ENCODE measurements at regions not wholly inside any gene's neighbourhood (a gene's known extent, or its start where the extent isn't known, plus 50 kb on each side); places are given as distances from the start of the nearest gene placed in this dataset.

DNA sequence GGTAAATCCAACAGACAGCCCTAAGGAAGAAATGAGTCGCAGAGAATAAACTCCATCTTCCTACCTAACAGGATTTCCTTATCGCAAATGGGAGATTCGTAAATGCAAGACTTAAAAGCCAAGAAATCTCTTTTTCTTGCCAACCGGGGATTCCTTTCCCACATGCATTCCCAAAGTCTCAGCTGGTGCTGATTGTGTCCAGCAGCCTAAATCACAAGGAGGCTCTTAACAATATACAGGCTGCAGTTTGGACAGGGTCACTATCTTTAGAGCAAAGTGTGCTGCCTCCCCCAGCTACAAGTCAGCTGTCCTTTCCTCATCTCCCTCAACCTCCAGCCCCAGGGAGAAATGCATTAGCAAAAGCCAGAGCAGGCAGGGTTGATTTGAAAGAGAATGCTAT is 189.8 kb upstream of the PLXNA2 start (continued):
- TF ChIP-seq, protein P1, sequence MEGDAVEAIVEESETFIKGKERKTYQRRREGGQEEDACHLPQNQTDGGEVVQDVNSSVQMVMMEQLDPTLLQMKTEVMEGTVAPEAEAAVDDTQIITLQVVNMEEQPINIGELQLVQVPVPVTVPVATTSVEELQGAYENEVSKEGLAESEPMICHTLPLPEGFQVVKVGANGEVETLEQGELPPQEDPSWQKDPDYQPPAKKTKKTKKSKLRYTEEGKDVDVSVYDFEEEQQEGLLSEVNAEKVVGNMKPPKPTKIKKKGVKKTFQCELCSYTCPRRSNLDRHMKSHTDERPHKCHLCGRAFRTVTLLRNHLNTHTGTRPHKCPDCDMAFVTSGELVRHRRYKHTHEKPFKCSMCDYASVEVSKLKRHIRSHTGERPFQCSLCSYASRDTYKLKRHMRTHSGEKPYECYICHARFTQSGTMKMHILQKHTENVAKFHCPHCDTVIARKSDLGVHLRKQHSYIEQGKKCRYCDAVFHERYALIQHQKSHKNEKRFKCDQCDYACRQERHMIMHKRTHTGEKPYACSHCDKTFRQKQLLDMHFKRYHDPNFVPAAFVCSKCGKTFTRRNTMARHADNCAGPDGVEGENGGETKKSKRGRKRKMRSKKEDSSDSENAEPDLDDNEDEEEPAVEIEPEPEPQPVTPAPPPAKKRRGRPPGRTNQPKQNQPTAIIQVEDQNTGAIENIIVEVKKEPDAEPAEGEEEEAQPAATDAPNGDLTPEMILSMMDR (conservative IDR thresholded peaks at IDR 0.05; ENCODE audit: low read depth in 2 of 2), result no peak
- no peak for TF ChIP-seq NANOG (IDR thresholded peaks at IDR 0.05; ENCODE audit: borderline replicate concordance)

DNA sequence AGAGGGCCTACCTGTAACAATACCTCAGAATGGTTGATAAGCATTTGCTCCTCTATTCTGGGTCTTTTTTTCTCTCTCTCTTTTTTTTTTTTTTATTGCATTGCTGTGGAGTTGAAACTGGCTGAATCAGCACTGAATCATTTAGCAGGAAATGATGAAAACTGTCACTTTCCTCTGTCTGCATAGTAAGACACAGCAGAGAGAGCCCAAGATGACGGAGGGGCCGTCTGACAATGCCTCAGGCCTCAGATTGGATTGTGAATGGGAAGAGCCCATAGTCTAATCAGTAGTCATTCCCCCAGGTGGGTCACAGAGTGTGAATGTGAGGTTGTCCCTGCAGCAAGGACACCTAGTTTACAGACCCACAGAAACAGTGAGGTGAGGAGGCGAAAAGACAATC is 193.2 kb upstream of the PLXNA2 start:
- no peak for DNase-seq (ENCODE audit: low spot score)
- no peaks in the 10 kb centered on the region for H4K20me1 ChIP-seq (replicated peaks; ENCODE audit: insufficient read depth)
- no peak overlapping the region for H3K27ac ChIP-seq (ENCODE audit: low read depth)
- H3K4me1 ChIP-seq (ENCODE audit: insufficient read depth), result no peaks in the 10 kb centered on the region
- no peaks in the 10 kb centered on the region for H3K27me3 Mint-ChIP-seq (ENCODE audit: insufficient read depth, low read depth, poor library complexity)
- H3K27ac Mint-ChIP-seq, result no peak overlapping the region
- no peaks in the 10 kb centered on the region for H3K27me3 ChIP-seq (ENCODE audit: insufficient read depth)
- H3K9me3 Mint-ChIP-seq, result peaks cover 3% of the 10 kb centered on the region; the same call in 2 of the 3 replicates
- H3K36me3 ChIP-seq (ENCODE audit: insufficient read depth), result no peaks in the 10 kb centered on the region
- no peaks in the 10 kb centered on the region for H3F3A ChIP-seq (replicated peaks; ENCODE audit: low read depth)
- no peak for ATAC-seq
- no peaks in the 10 kb centered on the region for H3K79me2 ChIP-seq (replicated peaks; ENCODE audit: insufficient read depth)
- H3K4me2 ChIP-seq, result no peak overlapping the region
- peaks cover 3% of the 10 kb centered on the region; the same call in 1 of the 3 replicates for H3K4me1 Mint-ChIP-seq
- no peaks in the 10 kb centered on the region; the same call in 2 of the 3 replicates for H3K36me3 Mint-ChIP-seq (ENCODE audit: low read depth)
- H2AFZ ChIP-seq, result no peak overlapping the region
- no peak overlapping the region for H3K4me3 ChIP-seq
- no peaks in the 10 kb centered on the region; the same call in 1 of the 2 replicates for H3K9me2 ChIP-seq (ENCODE audit: insufficient read depth)
- H3K4me3 Mint-ChIP-seq, result no peak overlapping the region
- TF ChIP-seq, protein P2, sequence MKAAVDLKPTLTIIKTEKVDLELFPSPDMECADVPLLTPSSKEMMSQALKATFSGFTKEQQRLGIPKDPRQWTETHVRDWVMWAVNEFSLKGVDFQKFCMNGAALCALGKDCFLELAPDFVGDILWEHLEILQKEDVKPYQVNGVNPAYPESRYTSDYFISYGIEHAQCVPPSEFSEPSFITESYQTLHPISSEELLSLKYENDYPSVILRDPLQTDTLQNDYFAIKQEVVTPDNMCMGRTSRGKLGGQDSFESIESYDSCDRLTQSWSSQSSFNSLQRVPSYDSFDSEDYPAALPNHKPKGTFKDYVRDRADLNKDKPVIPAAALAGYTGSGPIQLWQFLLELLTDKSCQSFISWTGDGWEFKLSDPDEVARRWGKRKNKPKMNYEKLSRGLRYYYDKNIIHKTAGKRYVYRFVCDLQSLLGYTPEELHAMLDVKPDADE (IDR thresholded peaks at IDR 0.05), result no peak
- TF ChIP-seq STAT1 (IDR thresholded peaks at IDR 0.05; ENCODE audit: unreplicated experiment) (no peak), JUNB (IDR thresholded peaks at IDR 0.05; ENCODE audit: unreplicated experiment) (no peak), ZNF114 (CRISPR knock-in tag; IDR thresholded peaks at IDR 0.05) (no peak), ZNF331 (CRISPR knock-in tag; IDR thresholded peaks at IDR 0.05; ENCODE audit: low read depth) (no peak), EZH2phosphoT487 (IDR thresholded peaks at IDR 0.05; ENCODE audit: unreplicated experiment) (no peak), POLR2AphosphoS5 (IDR thresholded peaks at IDR 0.05; ENCODE audit: low read depth) (no peak)
- TF ChIP-seq, protein P3, sequence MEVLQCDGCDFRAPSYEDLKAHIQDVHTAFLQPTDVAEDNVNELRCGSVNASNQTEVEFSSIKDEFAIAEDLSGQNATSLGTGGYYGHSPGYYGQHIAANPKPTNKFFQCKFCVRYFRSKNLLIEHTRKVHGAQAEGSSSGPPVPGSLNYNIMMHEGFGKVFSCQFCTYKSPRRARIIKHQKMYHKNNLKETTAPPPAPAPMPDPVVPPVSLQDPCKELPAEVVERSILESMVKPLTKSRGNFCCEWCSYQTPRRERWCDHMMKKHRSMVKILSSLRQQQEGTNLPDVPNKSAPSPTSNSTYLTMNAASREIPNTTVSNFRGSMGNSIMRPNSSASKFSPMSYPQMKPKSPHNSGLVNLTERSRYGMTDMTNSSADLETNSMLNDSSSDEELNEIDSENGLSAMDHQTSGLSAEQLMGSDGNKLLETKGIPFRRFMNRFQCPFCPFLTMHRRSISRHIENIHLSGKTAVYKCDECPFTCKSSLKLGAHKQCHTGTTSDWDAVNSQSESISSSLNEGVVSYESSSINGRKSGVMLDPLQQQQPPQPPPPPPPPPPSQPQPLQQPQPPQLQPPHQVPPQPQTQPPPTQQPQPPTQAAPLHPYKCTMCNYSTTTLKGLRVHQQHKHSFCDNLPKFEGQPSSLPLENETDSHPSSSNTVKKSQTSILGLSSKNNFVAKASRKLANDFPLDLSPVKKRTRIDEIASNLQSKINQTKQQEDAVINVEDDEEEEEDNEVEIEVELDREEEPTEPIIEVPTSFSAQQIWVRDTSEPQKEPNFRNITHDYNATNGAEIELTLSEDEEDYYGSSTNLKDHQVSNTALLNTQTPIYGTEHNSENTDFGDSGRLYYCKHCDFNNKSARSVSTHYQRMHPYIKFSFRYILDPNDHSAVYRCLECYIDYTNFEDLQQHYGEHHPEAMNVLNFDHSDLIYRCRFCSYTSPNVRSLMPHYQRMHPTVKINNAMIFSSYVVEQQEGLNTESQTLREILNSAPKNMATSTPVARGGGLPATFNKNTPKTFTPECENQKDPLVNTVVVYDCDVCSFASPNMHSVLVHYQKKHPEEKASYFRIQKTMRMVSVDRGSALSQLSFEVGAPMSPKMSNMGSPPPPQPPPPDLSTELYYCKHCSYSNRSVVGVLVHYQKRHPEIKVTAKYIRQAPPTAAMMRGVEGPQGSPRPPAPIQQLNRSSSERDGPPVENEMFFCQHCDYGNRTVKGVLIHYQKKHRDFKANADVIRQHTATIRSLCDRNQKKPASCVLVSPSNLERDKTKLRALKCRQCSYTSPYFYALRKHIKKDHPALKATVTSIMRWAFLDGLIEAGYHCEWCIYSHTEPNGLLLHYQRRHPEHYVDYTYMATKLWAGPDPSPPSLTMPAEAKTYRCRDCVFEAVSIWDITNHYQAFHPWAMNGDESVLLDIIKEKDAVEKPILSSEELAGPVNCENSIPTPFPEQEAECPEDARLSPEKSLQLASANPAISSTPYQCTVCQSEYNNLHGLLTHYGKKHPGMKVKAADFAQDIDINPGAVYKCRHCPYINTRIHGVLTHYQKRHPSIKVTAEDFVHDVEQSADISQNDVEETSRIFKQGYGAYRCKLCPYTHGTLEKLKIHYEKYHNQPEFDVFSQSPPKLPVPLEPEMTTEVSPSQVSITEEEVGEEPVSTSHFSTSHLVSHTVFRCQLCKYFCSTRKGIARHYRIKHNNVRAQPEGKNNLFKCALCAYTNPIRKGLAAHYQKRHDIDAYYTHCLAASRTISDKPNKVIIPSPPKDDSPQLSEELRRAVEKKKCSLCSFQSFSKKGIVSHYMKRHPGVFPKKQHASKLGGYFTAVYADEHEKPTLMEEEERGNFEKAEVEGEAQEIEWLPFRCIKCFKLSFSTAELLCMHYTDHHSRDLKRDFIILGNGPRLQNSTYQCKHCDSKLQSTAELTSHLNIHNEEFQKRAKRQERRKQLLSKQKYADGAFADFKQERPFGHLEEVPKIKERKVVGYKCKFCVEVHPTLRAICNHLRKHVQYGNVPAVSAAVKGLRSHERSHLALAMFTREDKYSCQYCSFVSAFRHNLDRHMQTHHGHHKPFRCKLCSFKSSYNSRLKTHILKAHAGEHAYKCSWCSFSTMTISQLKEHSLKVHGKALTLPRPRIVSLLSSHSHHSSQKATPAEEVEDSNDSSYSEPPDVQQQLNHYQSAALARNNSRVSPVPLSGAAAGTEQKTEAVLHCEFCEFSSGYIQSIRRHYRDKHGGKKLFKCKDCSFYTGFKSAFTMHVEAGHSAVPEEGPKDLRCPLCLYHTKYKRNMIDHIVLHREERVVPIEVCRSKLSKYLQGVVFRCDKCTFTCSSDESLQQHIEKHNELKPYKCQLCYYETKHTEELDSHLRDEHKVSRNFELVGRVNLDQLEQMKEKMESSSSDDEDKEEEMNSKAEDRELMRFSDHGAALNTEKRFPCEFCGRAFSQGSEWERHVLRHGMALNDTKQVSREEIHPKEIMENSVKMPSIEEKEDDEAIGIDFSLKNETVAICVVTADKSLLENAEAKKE (CRISPR knock-in tag; IDR thresholded peaks at IDR 0.05), result no peak
- TF ChIP-seq, protein P4, sequence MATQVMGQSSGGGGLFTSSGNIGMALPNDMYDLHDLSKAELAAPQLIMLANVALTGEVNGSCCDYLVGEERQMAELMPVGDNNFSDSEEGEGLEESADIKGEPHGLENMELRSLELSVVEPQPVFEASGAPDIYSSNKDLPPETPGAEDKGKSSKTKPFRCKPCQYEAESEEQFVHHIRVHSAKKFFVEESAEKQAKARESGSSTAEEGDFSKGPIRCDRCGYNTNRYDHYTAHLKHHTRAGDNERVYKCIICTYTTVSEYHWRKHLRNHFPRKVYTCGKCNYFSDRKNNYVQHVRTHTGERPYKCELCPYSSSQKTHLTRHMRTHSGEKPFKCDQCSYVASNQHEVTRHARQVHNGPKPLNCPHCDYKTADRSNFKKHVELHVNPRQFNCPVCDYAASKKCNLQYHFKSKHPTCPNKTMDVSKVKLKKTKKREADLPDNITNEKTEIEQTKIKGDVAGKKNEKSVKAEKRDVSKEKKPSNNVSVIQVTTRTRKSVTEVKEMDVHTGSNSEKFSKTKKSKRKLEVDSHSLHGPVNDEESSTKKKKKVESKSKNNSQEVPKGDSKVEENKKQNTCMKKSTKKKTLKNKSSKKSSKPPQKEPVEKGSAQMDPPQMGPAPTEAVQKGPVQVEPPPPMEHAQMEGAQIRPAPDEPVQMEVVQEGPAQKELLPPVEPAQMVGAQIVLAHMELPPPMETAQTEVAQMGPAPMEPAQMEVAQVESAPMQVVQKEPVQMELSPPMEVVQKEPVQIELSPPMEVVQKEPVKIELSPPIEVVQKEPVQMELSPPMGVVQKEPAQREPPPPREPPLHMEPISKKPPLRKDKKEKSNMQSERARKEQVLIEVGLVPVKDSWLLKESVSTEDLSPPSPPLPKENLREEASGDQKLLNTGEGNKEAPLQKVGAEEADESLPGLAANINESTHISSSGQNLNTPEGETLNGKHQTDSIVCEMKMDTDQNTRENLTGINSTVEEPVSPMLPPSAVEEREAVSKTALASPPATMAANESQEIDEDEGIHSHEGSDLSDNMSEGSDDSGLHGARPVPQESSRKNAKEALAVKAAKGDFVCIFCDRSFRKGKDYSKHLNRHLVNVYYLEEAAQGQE (IDR thresholded peaks at IDR 0.05; ENCODE audit: unreplicated experiment), result no peak
- TF ChIP-seq, protein P1 (conservative IDR thresholded peaks at IDR 0.05; ENCODE audit: low read depth in 2 of 2), result no peak

Measured in GM23338 (cell line).